Activated CD8-positive, alpha-beta T cell treated with anti-CD3 and anti-CD28 coated beads for 36 hours (primary cell): ENCODE measurements at regions not wholly inside any gene's neighbourhood (a gene's known extent, or its start where the extent isn't known, plus 50 kb on each side); places are given as distances from the start of the nearest gene placed in this dataset.

ENCODE experiments used
- ATAC-seq: fragments of 200-7000 bp; cut with Tn5 transposase; one replicate; pipeline ENCODE4 v1.10.0; 2021; ENCODE audit warnings: mild to moderate bottlenecking, moderate library complexity
- CTCF ChIA-PET: fragments of 350-600 bp; sonication (Branson Sonifier 250); formaldehyde crosslinking; loops from one replicate; lab custom pipeline; 2021; ENCODE audit warnings: antibody characterized with exemption; lab: Charles Lee
- POLR2A ChIA-PET: fragments of 350-600 bp; sonication (Branson Sonifier 250); formaldehyde crosslinking; loops from one replicate; lab custom pipeline; 2021; ENCODE audit warnings: antibody characterized with exemption; lab: Charles Lee
- DNase-seq: peaks from one replicate; pipeline ENCODE4 v3.0.0-alpha.2; 2020
- H3K27ac Mint-ChIP-seq: one replicate; pipeline ENCODE4 v1.8.0; 2021; ENCODE audit warnings: mild to moderate bottlenecking, mixed read lengths
- H3K27me3 Mint-ChIP-seq: one replicate; pipeline ENCODE4 v1.8.0; 2021; ENCODE audit warnings: mixed read lengths
- H3K36me3 Mint-ChIP-seq: one replicate; pipeline ENCODE4 v1.8.0; 2021; ENCODE audit warnings: low read depth, mixed read lengths
- H3K4me1 Mint-ChIP-seq: one replicate; pipeline ENCODE4 v1.8.0; 2021; ENCODE audit warnings: low read depth, mixed read lengths
- H3K4me3 Mint-ChIP-seq: one replicate; pipeline ENCODE4 v1.8.0; 2021; ENCODE audit warnings: mild to moderate bottlenecking, moderate library complexity, mixed read lengths
- H3K9me3 Mint-ChIP-seq: one replicate; pipeline ENCODE4 v1.8.0; 2021; ENCODE audit warnings: mixed read lengths
- CTCF ChIP-seq: fragments of 200-600 bp; IDR thresholded peaks from one replicate; pipeline ENCODE4 v1.8.0; 2022; ENCODE audit warnings: antibody characterized with exemption, mild to moderate bottlenecking
- intact Hi-C: fragments of 100-400 bp; cut with micrococcal nuclease; formaldehyde crosslinking; loops from one replicate; pipeline ENCODE4 v1.10.0; 2022

- peaks cover 3% of the 10 kb centered on the region for H3K4me1 Mint-ChIP-seq
- peaks cover 2% of the 10 kb centered on the region for H3K9me3 Mint-ChIP-seq
- intact Hi-C loops, result no loop called here
- CTCF ChIA-PET, result no interaction called here
- H3K27me3 Mint-ChIP-seq, result peaks cover 13% of the 10 kb centered on the region
- DNase-seq (no peak), ATAC-seq (no peak)
- POLR2A ChIA-PET, result no interaction called here
- no peak overlapping the region for H3K4me3 Mint-ChIP-seq
- TF ChIP-seq CTCF, result no peak
- H3K36me3 Mint-ChIP-seq, result no peaks in the 10 kb centered on the region
- no peak overlapping the region for H3K27ac Mint-ChIP-seq
These were observed 57.4 kb upstream of the HECTD2 start for GRCh38 chr10:91352760-91353159.

DNA sequence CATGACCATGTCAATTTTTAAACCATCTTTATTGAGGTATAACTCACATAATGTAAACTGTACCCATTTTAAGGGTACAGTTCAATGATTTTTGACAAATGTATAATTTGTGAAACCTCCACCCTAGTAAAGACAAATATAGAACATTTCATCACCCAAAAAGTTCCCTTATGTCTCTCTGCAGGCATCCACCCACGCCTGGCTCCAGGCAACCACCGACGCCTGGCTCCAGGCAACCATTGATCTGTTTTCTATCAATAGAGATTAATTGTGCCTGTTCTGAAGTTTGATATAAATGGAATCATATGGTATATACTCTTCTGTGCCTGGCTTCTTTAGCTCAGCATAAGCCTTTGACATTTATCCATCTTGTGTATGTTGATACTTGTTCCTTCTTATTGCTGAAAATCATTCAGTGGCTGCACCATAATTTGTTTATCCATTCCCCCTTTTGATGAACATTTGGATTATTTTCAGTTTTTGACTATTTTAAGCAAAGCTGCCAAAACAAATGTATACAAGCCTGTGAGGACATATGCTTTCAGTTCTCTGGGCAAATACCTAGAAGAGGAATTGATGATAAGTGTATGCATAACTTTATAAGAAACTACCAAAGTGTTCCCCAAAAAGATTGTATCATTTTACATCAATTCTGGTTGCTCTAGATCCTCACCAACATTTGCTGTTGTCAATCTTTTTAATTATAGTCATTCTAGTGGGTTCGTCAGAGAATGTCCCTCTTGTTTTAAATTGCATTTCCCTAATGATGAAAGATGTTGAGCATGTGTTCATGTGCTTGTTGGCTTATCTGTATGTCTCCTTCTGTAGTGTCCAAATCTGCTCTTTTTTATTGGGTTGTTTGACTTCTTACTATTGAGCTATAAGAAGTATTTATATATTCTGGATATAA is 55.7 kb upstream of the HECTD2 start:
- TF ChIP-seq CTCF, result no peak
- H3K4me3 Mint-ChIP-seq, result no peak overlapping the region
- peaks cover 16% of the 10 kb centered on the region for H3K27me3 Mint-ChIP-seq
- ATAC-seq (no peak), DNase-seq (no peak)
- peaks cover 2% of the 10 kb centered on the region for H3K9me3 Mint-ChIP-seq
- POLR2A ChIA-PET, result no interaction called here
- CTCF ChIA-PET, result interaction anchor here (0.7 to 1.8 kb wide), 4 partner anchors 36 to 57 kb away, joined by 3 to 4 read pairs (median 3); no protein-coding TSS in a partner anchor
- no peak overlapping the region for H3K27ac Mint-ChIP-seq
- intact Hi-C loops, result no loop called here
- no peaks in the 10 kb centered on the region for H3K36me3 Mint-ChIP-seq
- peaks cover 3% of the 10 kb centered on the region for H3K4me1 Mint-ChIP-seq

- no peak overlapping the region for H3K4me3 Mint-ChIP-seq
These were observed 54.1 kb upstream of the HECTD2 start for GRCh38 chr10:91355998-91356397.

GRCh38 chr10:91357497-91357896 is 52.6 kb upstream of the HECTD2 start:
- Mint-ChIP-seq H3K9me3 (peaks cover 6% of the 10 kb centered on the region), H3K4me1 (peaks cover 3% of the 10 kb centered on the region), H3K4me3 (no peak overlapping the region), H3K27ac (no peak overlapping the region), H3K27me3 (peaks cover 38% of the 10 kb centered on the region), H3K36me3 (no peaks in the 10 kb centered on the region)
- CTCF ChIA-PET, result interaction anchor here (1.0 kb wide), 1 partner anchor 26 kb away, joined by 3 read pairs; no protein-coding TSS in a partner anchor
- ATAC-seq (no peak), DNase-seq (no peak)
- POLR2A ChIA-PET, result no interaction called here
- TF ChIP-seq CTCF, result no peak
- intact Hi-C loops, result no loop called here

More at GRCh38 chr10:91355998-91356397, 54.1 kb upstream of the HECTD2 start:
- no peak for DNase-seq
- intact Hi-C loops, result no loop called here
- ChIA-PET POLR2A (no interaction called here), CTCF (interaction anchor here (1.8 kb wide), 1 partner anchor 58 kb away, joined by 4 read pairs; no protein-coding TSS in a partner anchor)
- ATAC-seq, result no peak
- peaks cover 2% of the 10 kb centered on the region for H3K9me3 Mint-ChIP-seq
- H3K36me3 Mint-ChIP-seq, result no peaks in the 10 kb centered on the region
- peaks cover 23% of the 10 kb centered on the region for H3K27me3 Mint-ChIP-seq
- no peak for TF ChIP-seq CTCF
- no peak overlapping the region for H3K27ac Mint-ChIP-seq
- peaks cover 3% of the 10 kb centered on the region for H3K4me1 Mint-ChIP-seq
